GM23338 (cell line): ENCODE measurements at regions not wholly inside any gene's neighbourhood (a gene's known extent, or its start where the extent isn't known, plus 50 kb on each side); places are given as distances from the start of the nearest gene placed in this dataset.

Experiments
- ATAC-seq: fragments of 200-7000 bp; cut with Tn5 transposase; 3 replicates; pipeline ENCODE4 v1.9.1; 2020
- DNase-seq: peaks from one replicate; pipeline ENCODE4 v3.0.0-alpha.2; 2015; ENCODE audit warnings: low spot score
- H2AFZ ChIP-seq: fragments of 200-600 bp; sonication (generic); 2 replicates; pipeline ENCODE4 v1.8.0; 2016; ENCODE audit warnings: antibody characterized with exemption, mild to moderate bottlenecking, moderate library complexity
- H3F3A ChIP-seq: fragments of 200-600 bp; sonication (generic); replicated peaks from 2 replicates; pipeline ENCODE4 v1.8.0; 2017; ENCODE audit warnings: antibody characterized with exemption, mixed run types, low read depth
- H3K27ac ChIP-seq: fragments of 200-600 bp; sonication (generic); 2 replicates; pipeline ENCODE4 v1.6.1; 2016; ENCODE audit warnings: low read depth
- H3K27me3 ChIP-seq: fragments of 200-600 bp; sonication (generic); 2 replicates; pipeline ENCODE4 v1.8.0; 2016; ENCODE audit warnings: mild to moderate bottlenecking, mixed run types, moderate library complexity; ENCODE audit not compliant: insufficient read depth
- H3K36me3 ChIP-seq: fragments of 200-600 bp; sonication (generic); 2 replicates; pipeline ENCODE4 v1.8.0; 2016; ENCODE audit warnings: mild to moderate bottlenecking; ENCODE audit not compliant: insufficient read depth
- H3K4me1 ChIP-seq: fragments of 200-600 bp; sonication (generic); 2 replicates; pipeline ENCODE4 v1.8.0; 2016; ENCODE audit warnings: mild to moderate bottlenecking, moderate library complexity; ENCODE audit not compliant: insufficient read depth
- H3K4me2 ChIP-seq: fragments of 200-600 bp; sonication (generic); 2 replicates; pipeline ENCODE4 v1.7.1; 2017; ENCODE audit warnings: mixed run types
- H3K4me3 ChIP-seq: fragments of 200-600 bp; sonication (generic); 2 replicates; pipeline ENCODE4 v1.6.1; 2016; ENCODE audit warnings: mixed run types
- H3K79me2 ChIP-seq: fragments of 200-600 bp; sonication (generic); replicated peaks from 2 replicates; pipeline ENCODE4 v1.8.0; 2017; ENCODE audit warnings: mild to moderate bottlenecking; ENCODE audit not compliant: insufficient read depth
- H3K9me2 ChIP-seq: fragments of 200-600 bp; sonication (generic); 2 replicates; pipeline ENCODE4 v1.8.0; 2017; ENCODE audit not compliant: insufficient read depth
- H4K20me1 ChIP-seq: fragments of 200-600 bp; sonication (generic); replicated peaks from 2 replicates; pipeline ENCODE4 v1.8.0; 2017; ENCODE audit warnings: mild to moderate bottlenecking; ENCODE audit not compliant: insufficient read depth
- H3K27ac Mint-ChIP-seq: 2 replicates; pipeline ENCODE4 v1.8.0; 2020; ENCODE audit warnings: inconsistent platforms, mild to moderate bottlenecking, moderate library complexity, mixed read lengths
- H3K27me3 Mint-ChIP-seq: 3 replicates; pipeline ENCODE4 v1.8.0; 2022; ENCODE audit warnings: low read depth, mild to moderate bottlenecking, moderate library complexity, mixed read lengths, inconsistent platforms; ENCODE audit not compliant: insufficient read depth, poor library complexity
- H3K36me3 Mint-ChIP-seq: 3 replicates; pipeline ENCODE4 v1.8.0; 2021; ENCODE audit warnings: low read depth, mild to moderate bottlenecking, inconsistent platforms, moderate library complexity, mixed read lengths
- H3K4me1 Mint-ChIP-seq: 3 replicates; pipeline ENCODE4 v1.8.0; 2020; ENCODE audit warnings: mild to moderate bottlenecking, inconsistent platforms, mixed read lengths
- H3K4me3 Mint-ChIP-seq: 3 replicates; pipeline ENCODE4 v1.8.0; 2021; ENCODE audit warnings: moderate library complexity, mild to moderate bottlenecking, inconsistent platforms, mixed read lengths
- H3K9me3 Mint-ChIP-seq: 3 replicates; pipeline ENCODE4 v1.8.0; 2020; ENCODE audit warnings: moderate library complexity, mild to moderate bottlenecking, inconsistent platforms, mixed read lengths
- CTCF ChIP-seq, 2 experiments: fragments of 200-600 bp in 1 of 2; sonication (generic) in 1 of 2; conservative IDR thresholded peaks; 2 replicates each; pipeline versions ENCODE4 v1.5.1 to v1.6.1; 2016 to 2017; ENCODE audit warnings: antibody characterized with exemption in 2 of 2, low read depth in 2 of 2, mild to moderate bottlenecking in 2 of 2, moderate library complexity in 1 of 2
- EZH2phosphoT487 ChIP-seq: fragments of 200-600 bp; sonication (generic); IDR thresholded peaks from one replicate; pipeline ENCODE4 v1.8.1; 2018; ENCODE audit warnings: antibody characterized with exemption; ENCODE audit not compliant: unreplicated experiment
- NANOG ChIP-seq: IDR thresholded peaks from 2 replicates; pipeline ENCODE4 v1.6.1; 2016; ENCODE audit warnings: antibody characterized with exemption, borderline replicate concordance
- STAT1 ChIP-seq: IDR thresholded peaks from one replicate; pipeline ENCODE4 v1.6.1; 2016; ENCODE audit warnings: antibody characterized with exemption; ENCODE audit not compliant: unreplicated experiment
- ZNF462 ChIP-seq: fragments of 250-450 bp; sonication (Bioruptor Pico); IDR thresholded peaks from 2 replicates; pipeline ENCODE4 v1.5.0; 2020; ENCODE audit warnings: mild to moderate bottlenecking, moderate library complexity

GRCh38 chr1:58204284-58204683 lies 342.2 kb downstream of the OMA1 start:
- no peaks in the 10 kb centered on the region for H3K79me2 ChIP-seq
- DNase-seq (peak; percentile 73), ATAC-seq (peak; percentile 83)
- no peaks in the 10 kb centered on the region for H3K36me3 ChIP-seq
- H3K9me3 Mint-ChIP-seq: no peaks in the 10 kb centered on the region
- TF ChIP-seq EZH2phosphoT487: no peak
- peak; percentile 67 to 68 for TF ChIP-seq CTCF (conservative IDR thresholded peaks at IDR 0.05; ENCODE audit: low read depth in 2 of 2)
- no peak overlapping the region for H3K27ac Mint-ChIP-seq
- H2AFZ ChIP-seq: no peak overlapping the region
- H3K9me2 ChIP-seq: no peaks in the 10 kb centered on the region; the same call in 1 of the 2 replicates
- H4K20me1 ChIP-seq: no peaks in the 10 kb centered on the region
- no peaks in the 10 kb centered on the region for H3F3A ChIP-seq
- peaks cover 6% of the 10 kb centered on the region for H3K4me1 Mint-ChIP-seq
- no peaks in the 10 kb centered on the region for H3K36me3 Mint-ChIP-seq
- H3K27me3 Mint-ChIP-seq: no peaks in the 10 kb centered on the region
- no peak overlapping the region for H3K4me2 ChIP-seq
- no peak overlapping the region for H3K4me3 ChIP-seq
- no peak overlapping the region for H3K4me3 Mint-ChIP-seq
- H3K27me3 ChIP-seq: no peaks in the 10 kb centered on the region
- no peaks in the 10 kb centered on the region for H3K4me1 ChIP-seq
- H3K27ac ChIP-seq: no peak overlapping the region

GRCh38 chr1:58201492-58202106 lies 344.9 kb downstream of the OMA1 start:
- no peaks in the 10 kb centered on the region for H3K36me3 Mint-ChIP-seq
- Histone ChIP-seq H3K4me2 (no peak overlapping the region), H4K20me1 (no peaks in the 10 kb centered on the region), H3K4me1 (no peaks in the 10 kb centered on the region), H3K27ac (no peak overlapping the region), H3K79me2 (no peaks in the 10 kb centered on the region), H2AFZ (no peak overlapping the region), H3K4me3 (no peak overlapping the region), H3K9me2 (no peaks in the 10 kb centered on the region), H3K27me3 (no peaks in the 10 kb centered on the region), H3K36me3 (no peaks in the 10 kb centered on the region), H3F3A (no peaks in the 10 kb centered on the region)
- no peaks in the 10 kb centered on the region for H3K9me3 Mint-ChIP-seq
- no peak for DNase-seq
- no peak for ATAC-seq
- no peak for TF ChIP-seq NANOG
- no peak for TF ChIP-seq ZNF462 (CRISPR knock-in tag)
- no peak for TF ChIP-seq STAT1
- H3K4me1 Mint-ChIP-seq: no peaks in the 10 kb centered on the region
- H3K27me3 Mint-ChIP-seq: no peaks in the 10 kb centered on the region
- H3K27ac Mint-ChIP-seq: no peak overlapping the region
- no peak overlapping the region for H3K4me3 Mint-ChIP-seq
